ENCODE measurements at regions not wholly inside any gene's neighbourhood (a gene's known extent, or its start where the extent isn't known, plus 50 kb on each side); places are given as distances from the start of the nearest gene placed in this dataset.

DNA sequence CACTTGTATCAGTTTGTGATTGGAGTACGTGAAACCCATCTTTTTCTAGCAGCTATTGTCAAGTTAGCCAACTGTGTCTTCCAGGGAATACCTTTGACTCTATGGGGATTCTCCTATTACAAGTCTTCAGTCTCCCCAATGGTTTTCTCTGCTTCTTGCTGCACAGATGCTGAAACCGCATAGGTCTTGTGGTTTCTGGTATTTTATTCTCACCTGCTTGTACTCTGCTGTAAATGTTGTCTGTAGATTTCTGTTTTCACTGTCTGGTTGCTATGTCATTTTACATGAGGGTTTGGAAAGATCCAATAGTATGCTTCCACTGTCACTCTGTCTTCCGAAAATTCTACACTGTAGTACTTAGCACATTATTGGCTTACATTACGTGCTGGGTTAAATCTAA lies 1196.9 kb upstream of the C9orf72 start:
- DNase-seq, result no peak

DNA sequence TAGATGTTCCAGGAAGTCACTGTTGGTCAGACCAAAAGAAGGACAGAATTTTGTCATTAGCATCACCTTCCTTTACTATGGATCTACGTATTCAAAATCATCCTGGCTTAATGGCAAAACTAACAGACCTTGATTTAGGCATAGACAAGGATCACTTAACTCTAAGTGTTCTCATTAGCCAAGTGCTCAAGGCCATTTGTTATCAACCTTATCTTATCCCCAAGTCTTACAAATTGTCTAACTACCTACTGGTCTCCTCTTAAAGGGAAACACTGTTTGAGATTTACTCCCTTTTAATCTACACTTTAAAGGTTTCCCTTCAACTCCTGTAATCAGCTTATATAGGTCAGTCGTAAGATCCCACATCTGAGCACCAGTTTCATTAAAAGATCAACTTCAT lies 1197.5 kb upstream of the C9orf72 start:
- no peak for DNase-seq

DNA sequence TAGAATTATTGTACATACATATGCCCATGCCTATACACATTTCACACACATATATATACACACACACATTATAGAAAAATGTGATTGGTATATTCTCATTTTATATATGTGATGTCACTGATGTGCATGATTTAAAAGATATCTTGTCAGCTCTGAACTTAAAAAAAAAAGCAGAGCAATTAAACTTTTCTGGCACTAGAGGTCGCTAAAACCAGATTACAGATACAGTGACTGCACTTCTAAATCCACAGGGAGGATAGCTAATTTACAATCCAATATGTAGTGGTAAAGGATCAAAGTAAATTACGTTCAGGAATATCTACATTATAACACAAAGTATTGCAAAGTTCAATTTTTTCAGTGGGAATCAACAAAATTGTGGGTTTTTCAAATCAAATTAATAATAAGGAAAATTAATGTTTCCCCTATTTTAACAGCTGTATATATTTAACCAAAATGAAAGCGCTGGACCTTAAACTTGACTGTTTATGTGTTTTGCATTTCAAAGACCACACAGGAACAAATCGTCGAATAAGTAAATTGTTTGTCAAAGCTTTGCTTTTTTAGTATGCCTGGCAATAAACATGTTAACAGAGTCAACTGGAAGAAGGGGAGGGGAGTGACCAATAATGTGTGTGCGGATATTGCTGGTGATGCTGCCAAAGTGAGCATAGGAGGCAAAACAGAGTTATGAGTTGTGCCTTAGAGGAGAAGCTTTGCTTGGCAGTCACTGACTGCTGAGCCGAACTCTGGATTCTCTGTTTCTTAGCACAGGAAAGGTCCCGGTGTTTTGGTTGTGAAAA lies 1201.4 kb upstream of the C9orf72 start:
- DNase-seq, result no peak

- DNase-seq, result no peak
Observed at GRCh38 chr9:28779243-28779642, 1206.0 kb upstream of the C9orf72 start.

DNA sequence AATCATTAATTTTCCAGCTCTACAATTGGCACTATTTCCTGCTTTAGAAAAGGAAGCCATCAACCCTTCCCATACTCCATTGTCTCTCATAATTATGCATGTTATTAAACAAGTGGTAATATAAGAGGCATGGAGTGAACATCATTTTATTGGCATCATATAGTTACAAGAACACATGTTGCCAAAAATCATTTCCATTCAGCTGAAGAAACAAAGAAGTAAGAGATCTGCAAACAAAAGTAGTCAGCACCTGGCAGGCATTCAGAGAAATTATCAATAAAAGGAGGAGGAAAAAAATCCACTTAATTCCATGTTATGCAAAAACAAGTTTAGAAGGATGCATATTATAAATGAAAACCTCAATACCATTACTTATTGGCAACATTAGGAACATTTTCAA lies 1208.2 kb upstream of the C9orf72 start:
- no peak for DNase-seq

DNA sequence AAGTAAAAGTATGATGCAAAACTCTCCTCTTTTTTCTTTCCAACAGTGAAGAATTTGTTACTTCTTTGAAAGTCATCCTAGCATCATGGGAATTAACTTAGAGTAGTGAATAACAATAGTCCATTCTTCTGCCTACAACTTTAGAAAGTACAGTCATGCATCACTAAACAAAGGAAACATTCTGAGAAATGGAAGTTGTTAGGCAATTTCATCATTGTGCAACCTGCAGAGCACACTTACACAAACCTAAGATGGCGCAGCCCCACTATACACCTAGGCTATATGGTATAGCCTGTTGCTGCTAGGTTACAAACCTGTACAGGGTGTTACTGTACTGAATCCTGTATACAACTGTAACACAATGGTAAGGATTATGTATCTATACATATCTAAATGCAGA lies 1209.3 kb upstream of the C9orf72 start:
- no peak for DNase-seq

- no peak for DNase-seq
Observed at GRCh38 chr9:28792716-28793115, 1219.4 kb upstream of the C9orf72 start.

GRCh38 chr9:28799876-28800275 lies 1226.6 kb upstream of the C9orf72 start:
- no peak for DNase-seq

- DNase-seq, result no peak
Observed at GRCh38 chr9:28801144-28801799, 1228.0 kb upstream of the C9orf72 start.

GRCh38 chr9:28805197-28805596 lies 1231.9 kb upstream of the C9orf72 start:
- DNase-seq, result no peak

GRCh38 chr9:28808042-28808441 lies 1234.8 kb upstream of the C9orf72 start:
- DNase-seq, result no peak

DNA sequence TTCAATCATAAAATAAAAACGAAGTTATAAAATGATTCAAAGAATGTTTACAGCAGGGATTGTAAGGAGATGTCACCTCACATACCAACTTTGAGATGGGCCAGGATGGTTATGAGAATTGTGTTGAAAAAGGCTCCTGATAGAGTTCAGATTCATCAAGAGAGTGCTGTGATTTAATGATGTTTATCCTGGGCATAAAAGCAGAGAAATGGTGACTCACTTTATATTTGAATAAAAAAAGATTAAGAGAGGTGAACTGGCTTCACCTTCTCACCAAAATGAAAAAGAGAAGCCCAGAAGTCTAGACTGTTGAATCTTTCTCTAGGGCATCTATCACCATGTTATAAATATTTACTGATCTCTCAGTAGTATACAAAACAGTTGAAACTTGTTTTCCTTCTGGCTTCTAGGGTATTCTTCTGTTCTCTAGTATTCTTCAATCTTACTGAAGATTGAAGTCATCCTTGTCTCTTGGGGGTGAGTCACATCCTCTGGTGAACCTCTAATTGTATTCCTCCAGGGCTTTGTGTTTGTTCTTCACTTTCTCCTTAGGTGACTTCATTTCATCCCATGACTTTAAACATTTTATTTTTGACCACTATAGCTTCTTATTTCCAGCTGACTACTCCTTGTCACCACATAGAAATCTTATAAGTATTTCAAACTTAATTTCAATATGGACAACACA lies 1237.3 kb upstream of the C9orf72 start:
- no peak for DNase-seq

DNA sequence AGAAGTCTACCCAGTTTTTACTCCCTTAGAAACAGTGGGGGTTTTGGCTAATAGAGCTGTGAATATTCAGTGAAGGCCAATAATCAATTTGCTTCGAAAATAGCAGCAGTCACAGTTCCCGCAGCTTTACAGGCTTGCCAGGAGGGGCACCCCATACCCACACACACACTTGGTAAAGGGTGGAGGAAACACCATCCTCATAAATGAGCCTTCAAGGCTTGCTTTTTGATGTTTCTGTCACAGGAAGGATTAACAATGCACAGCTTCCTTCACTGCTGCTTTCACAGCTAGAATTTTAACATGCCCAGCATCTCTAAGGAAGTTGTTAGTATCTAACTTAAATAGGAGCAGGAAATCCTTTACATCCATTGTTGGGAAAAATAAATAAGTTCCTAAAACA lies 1247.5 kb upstream of the C9orf72 start:
- DNase-seq, result no peak

- DNase-seq, result no peak
Observed at GRCh38 chr9:28821240-28821639, 1248.0 kb upstream of the C9orf72 start.

DNA sequence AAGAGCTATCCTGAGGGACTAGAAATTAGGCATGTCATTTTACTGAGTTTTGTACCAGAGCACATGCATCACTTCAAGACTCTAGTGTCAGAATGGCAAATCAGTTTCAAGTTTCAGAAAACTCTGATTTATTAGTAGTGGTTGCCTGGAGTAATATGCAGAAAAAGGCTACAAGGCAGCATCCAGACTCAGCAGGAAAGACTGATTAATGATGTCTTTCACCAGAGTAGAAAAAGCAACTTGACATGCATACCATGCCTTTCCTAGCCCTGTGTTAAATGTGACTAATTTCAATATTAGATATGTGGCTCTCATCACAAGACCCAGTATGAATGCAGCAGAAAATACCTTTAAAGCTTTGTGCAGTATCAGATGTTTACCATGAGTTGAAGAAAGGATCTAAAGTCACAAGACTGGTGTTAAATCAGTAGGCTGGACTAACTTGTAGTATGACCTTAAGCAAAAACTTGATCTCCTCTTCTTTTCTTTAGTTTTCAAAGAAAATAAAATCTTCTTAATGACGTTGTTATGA lies 1251.2 kb upstream of the C9orf72 start:
- DNase-seq, result no peak

- no peak for DNase-seq
Observed at GRCh38 chr9:28832168-28832770, 1259.0 kb upstream of the C9orf72 start.

DNA sequence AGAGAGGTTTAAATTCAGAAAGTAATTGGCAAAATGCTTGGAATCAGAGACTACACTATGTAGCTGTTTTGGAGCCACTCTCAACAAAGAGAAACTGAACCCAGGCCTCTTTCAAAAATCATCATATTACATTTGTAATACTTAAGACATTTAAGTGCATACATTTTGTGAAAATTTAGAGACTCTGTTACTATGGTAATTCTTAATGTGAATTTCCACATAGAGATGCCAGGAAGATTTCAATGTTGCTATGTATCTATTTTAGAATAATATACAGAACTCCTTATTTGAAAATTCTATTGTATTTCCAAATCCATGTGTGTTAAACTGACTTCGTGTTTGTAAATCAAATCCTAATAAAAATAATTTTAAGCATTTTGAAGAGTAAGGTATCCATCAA lies 1260.9 kb upstream of the C9orf72 start:
- DNase-seq, result no peak

DNA sequence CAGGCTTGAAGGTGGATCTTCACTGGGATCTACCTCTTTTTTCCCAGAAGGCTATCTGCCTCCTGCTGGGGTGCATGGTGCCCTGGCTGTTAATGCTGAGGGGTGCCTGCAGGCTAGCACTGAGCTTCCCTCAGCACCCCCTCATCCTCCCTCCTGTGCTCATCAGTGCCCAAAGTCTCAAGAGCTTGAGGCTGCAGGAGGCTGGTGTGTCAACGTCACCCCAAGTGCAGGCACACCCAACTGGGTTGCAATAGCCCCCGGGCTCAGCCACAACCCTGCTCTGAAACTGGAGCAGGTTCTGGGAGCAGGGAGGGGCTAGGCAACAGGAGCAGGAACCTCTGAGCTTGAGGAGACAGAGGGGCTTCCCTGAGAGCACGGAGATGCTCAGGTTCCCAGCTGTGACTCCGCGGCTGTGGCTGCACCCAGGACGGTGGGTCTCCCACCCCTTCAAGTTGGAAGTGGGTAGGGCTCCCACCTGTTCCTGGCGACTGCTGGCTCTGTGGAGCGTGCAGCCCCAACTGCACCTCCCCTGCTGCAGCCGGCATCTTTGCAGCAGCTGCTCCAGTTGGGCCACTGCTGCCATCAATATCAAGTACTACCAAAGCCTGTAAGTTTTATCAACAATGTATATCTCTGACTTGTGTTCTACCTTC lies 1266.6 kb upstream of the C9orf72 start:
- DNase-seq, result no peak

DNA sequence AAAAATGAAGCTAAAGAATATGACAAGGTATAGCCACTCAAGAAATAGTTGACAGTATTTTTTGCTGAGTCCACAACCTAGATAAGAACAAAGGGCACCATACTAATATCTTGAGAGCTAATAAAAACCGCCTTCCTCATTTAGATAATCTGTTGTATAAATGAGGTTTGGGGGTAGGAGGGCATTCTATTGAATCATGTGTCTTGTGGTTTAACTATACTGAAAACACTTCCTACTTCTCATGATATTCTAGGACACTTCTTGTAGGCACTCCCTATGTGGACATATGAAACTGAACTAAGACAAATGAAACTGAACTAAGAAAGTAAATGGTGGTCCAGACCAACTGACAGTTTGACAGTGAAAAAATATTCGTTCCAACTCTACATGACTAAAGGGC lies 1268.5 kb upstream of the C9orf72 start:
- DNase-seq, result no peak

- no peak for DNase-seq
Observed at GRCh38 chr9:28847331-28847730, 1274.0 kb upstream of the C9orf72 start.

- DNase-seq, result no peak
Observed at GRCh38 chr9:28848671-28849070, 1275.4 kb upstream of the C9orf72 start.

- no peak for DNase-seq
Observed at GRCh38 chr9:28853477-28853876, 1280.2 kb upstream of the C9orf72 start.

DNA sequence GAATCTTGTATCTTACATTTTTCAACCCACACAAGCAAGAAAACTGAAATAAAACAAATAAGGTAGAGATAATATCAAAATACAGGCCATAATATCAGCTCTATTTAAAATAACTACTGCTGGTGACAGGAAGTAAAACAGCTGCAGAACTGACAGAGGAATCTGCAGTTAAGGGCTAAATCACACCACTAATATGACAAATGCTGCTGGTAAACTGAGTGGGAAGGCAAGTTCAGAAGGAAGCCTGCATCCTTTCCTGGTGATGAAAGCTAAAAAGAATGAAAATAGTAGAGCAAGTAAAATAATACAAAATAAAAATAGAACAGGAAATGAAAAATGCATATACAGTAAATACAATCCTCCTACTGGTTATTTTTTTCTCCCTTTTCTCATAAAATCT lies 1293.7 kb upstream of the C9orf72 start:
- DNase-seq, result no peak

All from GOT3 (cell line).